WERI-Rb-1 (cell line): ENCODE measurements at regions not wholly inside any gene's neighbourhood (a gene's known extent, or its start where the extent isn't known, plus 50 kb on each side); places are given as distances from the start of the nearest gene placed in this dataset.

ENCODE experiments used
- DNase-seq: peaks from one replicate; pipeline ENCODE4 v3.0.0-alpha.2; 2020
- H3K27ac ChIP-seq: fragments of 250-450 bp; sonication (Bioruptor Pico); 2 replicates; pipeline ENCODE4 v1.5.1; 2020; ENCODE audit warnings: mild to moderate bottlenecking, moderate library complexity
- H3K27me3 ChIP-seq: fragments of 250-450 bp; sonication (Bioruptor Pico); 2 replicates; pipeline ENCODE4 v1.5.1; 2021; ENCODE audit warnings: mild to moderate bottlenecking, low read depth, moderate library complexity; ENCODE audit not compliant: insufficient read depth, severe bottlenecking
- H3K36me3 ChIP-seq: fragments of 250-450 bp; sonication (Bioruptor Pico); 2 replicates; pipeline ENCODE4 v1.5.1; 2020; ENCODE audit warnings: mild to moderate bottlenecking, moderate library complexity
- H3K4me3 ChIP-seq: 2 replicates; pipeline ENCODE4 v1.5.1; 2011; ENCODE audit warnings: low read depth, mild to moderate bottlenecking, control low read depth, low read length
- H3K9me3 ChIP-seq: fragments of 250-450 bp; sonication (Bioruptor Pico); 2 replicates; pipeline ENCODE4 v1.5.1; 2021; ENCODE audit warnings: mild to moderate bottlenecking, moderate library complexity; ENCODE audit not compliant: severe bottlenecking
- TF ChIP-seq, protein P1 (sequence below): IDR thresholded peaks from 2 replicates; pipeline ENCODE4 v1.5.1; 2011; ENCODE audit warnings: low read depth, mild to moderate bottlenecking, control low read depth, inconsistent platforms, low read length

DNA sequence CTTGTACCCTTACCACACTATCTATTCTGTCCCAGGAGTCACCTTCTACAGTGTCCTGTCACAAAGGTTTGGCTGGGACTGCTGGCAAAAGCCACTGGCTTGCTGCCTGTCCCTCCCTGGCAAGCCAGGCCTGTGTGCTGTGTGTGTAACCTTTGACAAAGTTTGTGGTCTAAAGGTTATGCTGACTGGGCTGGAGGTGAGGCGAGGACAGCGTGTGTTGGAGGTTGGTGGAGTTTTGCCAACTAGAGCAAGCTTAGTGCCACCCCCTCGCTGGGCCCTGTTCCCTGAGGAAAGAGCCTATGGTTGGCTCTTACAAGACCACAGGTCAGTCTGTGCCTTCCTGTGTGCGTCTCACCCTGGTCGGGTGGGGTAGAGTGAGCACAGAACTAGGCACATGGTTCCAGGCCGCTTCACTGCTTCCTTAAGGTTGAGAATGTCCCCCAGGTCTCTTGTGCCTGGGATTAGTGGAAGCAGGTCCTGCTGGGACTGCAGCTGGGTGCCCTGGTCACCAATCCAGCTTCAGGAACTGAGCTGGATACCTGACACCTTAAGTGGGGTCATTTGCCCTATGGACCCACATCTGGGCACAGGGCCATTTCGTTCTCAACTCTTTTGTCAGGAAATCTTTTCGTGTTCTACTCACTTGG is 152.2 kb downstream of the GADD45G start:
- no peaks in the 10 kb centered on the region for H3K36me3 ChIP-seq
- no peak overlapping the region for H3K4me3 ChIP-seq
- no peaks in the 10 kb centered on the region for H3K9me3 ChIP-seq
- no peaks in the 10 kb centered on the region for H3K27me3 ChIP-seq
- TF ChIP-seq, protein P1, sequence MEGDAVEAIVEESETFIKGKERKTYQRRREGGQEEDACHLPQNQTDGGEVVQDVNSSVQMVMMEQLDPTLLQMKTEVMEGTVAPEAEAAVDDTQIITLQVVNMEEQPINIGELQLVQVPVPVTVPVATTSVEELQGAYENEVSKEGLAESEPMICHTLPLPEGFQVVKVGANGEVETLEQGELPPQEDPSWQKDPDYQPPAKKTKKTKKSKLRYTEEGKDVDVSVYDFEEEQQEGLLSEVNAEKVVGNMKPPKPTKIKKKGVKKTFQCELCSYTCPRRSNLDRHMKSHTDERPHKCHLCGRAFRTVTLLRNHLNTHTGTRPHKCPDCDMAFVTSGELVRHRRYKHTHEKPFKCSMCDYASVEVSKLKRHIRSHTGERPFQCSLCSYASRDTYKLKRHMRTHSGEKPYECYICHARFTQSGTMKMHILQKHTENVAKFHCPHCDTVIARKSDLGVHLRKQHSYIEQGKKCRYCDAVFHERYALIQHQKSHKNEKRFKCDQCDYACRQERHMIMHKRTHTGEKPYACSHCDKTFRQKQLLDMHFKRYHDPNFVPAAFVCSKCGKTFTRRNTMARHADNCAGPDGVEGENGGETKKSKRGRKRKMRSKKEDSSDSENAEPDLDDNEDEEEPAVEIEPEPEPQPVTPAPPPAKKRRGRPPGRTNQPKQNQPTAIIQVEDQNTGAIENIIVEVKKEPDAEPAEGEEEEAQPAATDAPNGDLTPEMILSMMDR: no peak
- H3K27ac ChIP-seq: no peak overlapping the region
- no peak for DNase-seq

DNA sequence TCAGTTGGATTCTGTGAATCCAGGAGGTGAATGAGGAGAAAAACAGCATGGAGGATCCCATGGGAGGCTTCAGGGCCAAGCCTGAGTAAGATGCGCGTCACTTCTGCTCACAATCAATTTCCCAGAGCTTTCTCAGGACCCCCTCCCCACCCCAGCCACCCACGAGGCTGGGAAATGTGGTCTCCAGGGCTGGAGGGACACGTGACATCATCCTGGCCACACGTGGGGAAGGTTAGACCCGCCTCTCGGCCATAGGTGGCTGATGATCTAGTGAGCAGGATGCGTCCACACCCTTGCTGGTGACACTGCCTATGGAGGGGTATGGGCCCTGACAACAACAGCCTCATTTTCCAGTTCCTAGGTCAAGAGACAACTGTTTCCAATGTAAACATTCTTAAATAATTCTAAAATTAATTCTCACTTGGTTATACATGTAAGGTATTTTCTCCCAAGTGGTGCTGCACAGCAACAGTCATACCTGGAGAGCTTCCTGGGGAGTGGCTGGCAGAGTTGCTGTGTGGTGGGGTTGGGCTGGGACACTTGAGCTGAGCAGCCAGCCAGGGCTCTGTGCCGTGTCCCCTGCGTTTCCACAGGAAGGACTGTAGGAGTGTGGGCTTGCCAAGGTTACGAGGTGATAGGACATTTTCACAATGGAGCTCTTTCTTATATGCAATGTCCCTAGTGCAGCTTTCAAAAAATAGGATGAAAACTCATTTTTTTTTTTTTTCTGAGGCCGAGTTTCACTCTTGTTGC is 153.1 kb downstream of the GADD45G start:
- H3K27ac ChIP-seq: no peak overlapping the region
- H3K36me3 ChIP-seq: no peaks in the 10 kb centered on the region
- TF ChIP-seq, protein P1: no peak
- H3K27me3 ChIP-seq: no peaks in the 10 kb centered on the region
- no peak for DNase-seq
- H3K4me3 ChIP-seq: no peak overlapping the region
- H3K9me3 ChIP-seq: no peaks in the 10 kb centered on the region

DNA sequence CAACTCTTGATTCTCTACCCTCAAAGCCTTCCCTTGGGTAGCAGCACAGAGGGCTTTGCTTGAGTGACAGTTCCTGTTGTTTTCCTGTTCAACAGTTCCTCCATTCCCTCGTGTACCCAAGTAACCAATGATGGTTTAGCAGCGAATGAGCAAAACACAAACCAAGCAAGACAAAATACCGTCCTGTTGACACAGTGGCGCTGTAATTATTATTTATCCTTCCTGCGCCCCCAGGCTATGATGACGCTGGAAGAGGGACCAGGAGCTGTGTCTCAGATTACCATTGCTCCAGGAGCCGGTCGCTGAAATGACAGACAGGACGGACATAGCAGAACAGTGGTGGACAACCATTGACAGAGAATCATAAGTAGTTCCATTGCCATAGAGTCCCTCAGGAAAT is 154.8 kb downstream of the GADD45G start:
- Histone ChIP-seq H3K27me3 (no peaks in the 10 kb centered on the region), H3K4me3 (no peak overlapping the region), H3K27ac (peak overlapping the region; percentile 57; the same call in 1 of the 2 replicates), H3K36me3 (no peaks in the 10 kb centered on the region), H3K9me3 (no peaks in the 10 kb centered on the region)
- TF ChIP-seq, protein P1: no peak
- no peak for DNase-seq

DNA sequence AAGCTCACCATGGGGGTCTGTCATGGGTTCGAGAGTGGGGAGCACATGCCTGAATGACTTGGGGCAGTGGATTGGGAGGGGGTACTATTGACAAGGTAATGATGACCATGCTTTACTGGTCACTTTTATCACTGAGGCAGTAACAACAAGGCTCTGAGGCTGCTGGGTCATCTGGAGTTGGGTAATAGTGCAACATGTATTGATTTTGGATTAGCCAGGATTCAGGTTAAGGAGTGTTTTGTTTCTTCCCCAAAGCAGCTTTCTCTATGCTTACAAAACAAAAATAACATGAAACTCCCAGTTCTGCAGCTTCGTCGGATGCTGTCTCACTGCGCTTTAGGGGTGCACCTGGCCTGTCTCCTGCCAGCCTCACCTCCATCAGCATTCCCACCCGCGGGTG is 155.3 kb downstream of the GADD45G start:
- TF ChIP-seq, protein P1: no peak
- no peaks in the 10 kb centered on the region for H3K36me3 ChIP-seq
- DNase-seq: no peak
- no peaks in the 10 kb centered on the region for H3K9me3 ChIP-seq
- H3K27me3 ChIP-seq: no peaks in the 10 kb centered on the region
- peak overlapping the region; percentile 57 for H3K27ac ChIP-seq
- H3K4me3 ChIP-seq: no peak overlapping the region

DNA sequence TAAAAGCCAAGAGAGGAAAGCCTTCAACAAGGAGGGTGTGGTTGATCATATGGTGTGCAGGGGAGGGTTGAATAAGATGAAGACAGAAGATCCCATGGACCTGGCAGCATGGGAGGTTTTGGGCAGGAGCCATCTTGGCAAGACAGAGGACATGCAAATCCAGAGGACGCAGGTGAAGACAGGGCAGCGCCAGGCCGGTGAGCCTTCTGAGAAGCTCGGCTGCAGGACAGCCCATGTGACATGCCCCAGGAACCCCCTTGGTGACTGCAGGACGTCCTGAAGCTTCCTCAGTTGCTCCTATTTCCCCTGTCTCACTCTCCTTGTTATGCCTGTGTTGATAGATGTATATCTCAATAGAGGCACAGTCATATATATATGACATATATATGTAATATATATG is 159.4 kb downstream of the GADD45G start:
- H3K27me3 ChIP-seq: no peaks in the 10 kb centered on the region
- TF ChIP-seq, protein P1: no peak
- no peak for DNase-seq
- no peak overlapping the region for H3K4me3 ChIP-seq
- no peaks in the 10 kb centered on the region for H3K36me3 ChIP-seq
- H3K9me3 ChIP-seq: no peaks in the 10 kb centered on the region
- no peak overlapping the region for H3K27ac ChIP-seq
